Kasumi-1 (cell line): ENCODE measurements at regions not wholly inside any gene's neighbourhood (a gene's known extent, or its start where the extent isn't known, plus 50 kb on each side); places are given as distances from the start of the nearest gene placed in this dataset.
"Not testable (repeated sequence)": the region's sequence is repeated elsewhere in the genome, so short reads cannot be mapped to it uniquely, and the experiment has no call there.

Experiments
- DNase-seq, 2 experiments: peaks; one replicate each; lab custom pipeline; 2025; lab: John Stamatoyannopoulos, UW

DNA sequence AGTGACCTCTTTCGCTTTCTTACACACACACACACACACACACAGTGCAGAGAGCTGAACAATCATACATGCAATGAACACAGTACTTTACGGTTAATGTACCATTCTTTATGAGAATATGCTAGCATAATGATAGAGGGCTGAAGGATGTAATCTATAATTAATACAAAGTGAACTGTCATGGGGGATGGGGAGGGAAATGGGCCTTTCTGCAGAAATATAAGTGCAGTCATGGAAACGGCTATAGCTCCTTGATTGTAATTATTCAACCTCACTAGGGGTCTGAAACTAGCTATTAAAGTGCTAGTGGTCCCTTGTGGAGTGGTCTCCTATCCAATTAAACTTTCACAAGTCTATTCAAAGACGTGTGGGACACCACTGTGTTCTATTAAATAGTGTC is 443.2 kb upstream of the FOXG1 start:
- DNase-seq = no peak

DNA sequence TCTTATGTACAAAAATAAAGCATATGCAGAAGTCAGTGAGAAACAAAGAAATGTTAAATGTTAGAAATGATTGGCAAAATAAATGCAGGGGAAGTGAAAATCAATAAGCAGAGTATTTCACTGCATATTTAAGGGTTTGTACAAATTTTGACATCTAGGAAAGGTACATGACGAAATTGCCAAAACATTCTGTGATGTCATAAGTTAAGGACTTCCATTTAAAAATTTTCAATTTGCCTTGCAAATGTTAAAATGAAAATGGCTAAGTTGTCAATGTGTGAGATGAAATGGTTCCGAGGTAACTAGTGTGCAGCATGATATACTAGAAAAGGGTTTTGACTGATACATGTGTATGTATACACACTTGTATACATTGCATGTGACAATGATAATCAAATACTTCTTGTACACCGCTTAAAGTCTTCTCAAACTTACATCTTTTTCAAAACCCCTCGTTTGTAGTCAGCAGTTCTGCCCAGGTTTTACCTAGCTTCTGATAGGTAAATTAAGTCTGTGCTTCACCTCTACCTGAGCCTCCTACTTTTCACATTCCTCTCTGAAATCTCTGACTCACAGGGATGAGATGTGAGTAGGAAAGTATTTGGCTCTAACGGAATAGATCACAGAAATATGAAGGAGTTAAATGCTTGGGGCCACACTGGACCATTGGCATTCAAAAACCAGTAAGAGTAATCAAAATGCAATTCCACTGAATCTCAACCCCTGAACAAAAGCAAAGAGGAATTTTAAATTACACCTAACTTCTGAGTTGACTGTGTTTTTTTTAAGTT is 442.4 kb upstream of the FOXG1 start:
- DNase-seq = no peak

DNA sequence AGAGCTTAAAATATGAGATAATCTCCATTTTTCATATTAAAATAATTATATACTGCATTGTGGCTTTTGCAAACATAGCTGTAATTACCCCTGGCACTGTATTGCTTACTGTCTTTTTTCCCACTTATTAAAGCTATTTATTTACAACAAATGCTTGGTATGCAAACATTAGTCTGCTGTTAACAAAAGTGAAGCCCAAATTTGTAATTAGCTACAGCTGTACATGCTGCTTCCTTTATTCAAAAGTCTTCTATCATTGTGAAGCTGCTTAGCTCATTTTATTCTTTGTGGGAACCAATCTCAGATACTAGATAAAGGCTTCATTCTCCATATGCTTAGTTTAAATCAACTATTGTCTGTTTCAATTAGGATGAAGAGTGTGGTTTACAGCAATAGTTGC is 425.8 kb upstream of the FOXG1 start:
- DNase-seq = no peak

DNA sequence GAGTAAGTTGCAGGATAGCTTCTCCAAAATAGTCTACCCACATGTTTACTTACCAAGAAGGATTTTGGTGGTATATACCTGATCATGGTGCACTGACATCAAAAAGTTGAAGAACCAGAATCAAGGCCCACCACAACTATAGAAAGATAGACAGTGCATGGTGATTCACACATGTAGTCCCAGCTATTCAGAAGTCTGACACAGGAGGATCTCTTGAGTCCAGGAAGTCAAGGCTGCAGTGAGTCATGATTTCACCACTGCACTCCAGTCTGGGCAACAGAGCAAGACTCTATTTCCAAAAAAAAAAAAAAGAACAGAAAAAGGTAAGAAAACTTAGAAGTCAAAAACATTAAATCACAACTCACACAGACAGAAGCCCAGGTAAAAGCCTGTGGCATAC is 422.2 kb upstream of the FOXG1 start:
- DNase-seq = peak in 1 of 2 experiments; percentile 7

DNA sequence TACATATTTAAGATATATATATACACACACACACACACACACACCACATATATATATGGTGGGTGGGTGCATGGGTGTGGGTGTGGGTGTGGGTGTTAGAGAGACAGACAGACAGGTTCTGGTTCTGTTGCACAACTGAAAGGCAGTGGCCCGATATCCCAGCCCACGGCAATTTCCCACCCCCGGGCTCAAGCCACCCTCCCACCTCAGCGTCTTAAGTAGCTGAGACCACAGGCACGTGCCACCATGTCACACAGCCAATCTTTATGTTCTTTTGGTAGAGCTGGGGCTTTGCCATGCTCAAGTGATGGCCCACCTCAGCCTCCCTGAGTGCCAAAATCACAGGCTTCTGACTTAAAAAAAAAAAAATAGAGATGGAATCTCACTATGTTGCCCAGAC is 417.8 kb upstream of the FOXG1 start:
- no peak for DNase-seq

DNA sequence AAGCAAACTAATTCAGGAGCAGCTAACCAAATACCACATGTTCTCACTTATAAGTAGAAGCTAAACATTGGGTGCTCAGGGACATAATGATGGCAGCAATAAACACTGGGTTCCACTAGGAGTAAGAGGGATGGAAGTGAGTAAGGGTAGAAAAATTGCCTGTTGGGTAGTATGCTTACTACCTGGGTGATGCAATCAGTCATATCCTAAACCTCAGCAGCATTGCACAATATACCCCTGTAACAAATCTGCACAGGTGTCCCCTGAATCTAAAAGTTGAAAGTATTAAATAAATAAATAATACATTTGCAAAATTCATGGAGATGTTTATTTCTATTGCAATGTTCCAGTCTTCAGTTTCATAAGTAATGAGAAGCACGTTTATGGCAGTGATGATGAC is 409.8 kb upstream of the FOXG1 start:
- DNase-seq = no peak

DNA sequence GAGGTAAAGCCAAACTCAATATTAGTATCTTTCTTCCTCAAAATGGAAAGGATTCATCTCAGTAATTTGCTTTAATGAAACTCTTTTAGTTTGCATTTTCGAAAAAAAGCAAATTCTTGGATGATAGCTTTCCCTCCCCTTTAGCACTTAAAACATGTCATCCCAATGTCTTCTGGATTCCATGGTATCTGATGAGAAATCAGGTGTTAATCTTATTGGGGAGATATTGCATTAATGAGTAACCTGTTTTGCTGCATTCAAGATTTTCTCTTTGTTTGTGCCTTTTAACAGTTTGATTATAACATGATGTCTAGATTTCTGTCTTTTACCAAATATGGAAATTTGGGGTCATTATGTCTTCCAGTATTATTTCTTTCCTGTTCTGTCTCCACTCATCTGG is 405.1 kb upstream of the FOXG1 start:
- peak in 1 of 2 experiments; percentile 19 for DNase-seq

DNA sequence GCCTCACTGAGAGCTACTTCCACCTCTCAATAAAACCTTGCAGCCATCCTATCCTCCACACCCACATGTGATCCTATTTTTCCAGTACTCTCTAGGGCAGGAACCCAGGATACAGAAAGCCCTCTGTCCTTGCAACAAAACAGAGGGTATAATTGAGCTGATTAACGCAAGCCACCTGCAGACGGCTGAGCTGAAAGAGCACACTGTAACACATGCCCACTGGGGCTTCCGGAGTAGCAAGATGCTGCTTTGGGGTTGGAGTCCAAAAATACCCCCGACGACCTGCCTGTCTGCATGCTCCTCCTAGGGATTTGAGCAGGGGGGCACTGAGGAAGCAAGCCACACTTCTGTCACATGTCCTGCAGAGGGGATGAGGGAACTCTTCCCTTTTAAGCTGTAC is 401.1 kb upstream of the FOXG1 start:
- no peak for DNase-seq

DNA sequence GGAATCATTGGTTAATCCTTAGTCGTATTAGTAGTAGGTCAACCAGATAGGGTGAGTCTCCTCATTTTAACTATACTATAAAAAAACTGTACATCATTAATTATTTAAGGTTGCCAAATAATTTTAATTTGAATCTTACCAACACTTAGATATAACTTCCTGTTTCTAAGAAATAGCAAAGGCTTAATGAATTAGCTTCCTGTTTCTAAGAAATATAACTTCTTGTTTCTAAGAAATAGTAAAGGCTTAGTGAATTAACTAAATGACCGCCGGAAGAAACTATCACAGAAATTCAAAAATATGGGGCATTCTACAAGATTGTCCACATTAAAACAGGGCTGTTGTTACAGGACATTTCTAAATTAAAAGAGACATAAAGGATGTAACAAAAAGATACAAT is 392.9 kb upstream of the FOXG1 start:
- peak; percentile 36 to 62 for DNase-seq

DNA sequence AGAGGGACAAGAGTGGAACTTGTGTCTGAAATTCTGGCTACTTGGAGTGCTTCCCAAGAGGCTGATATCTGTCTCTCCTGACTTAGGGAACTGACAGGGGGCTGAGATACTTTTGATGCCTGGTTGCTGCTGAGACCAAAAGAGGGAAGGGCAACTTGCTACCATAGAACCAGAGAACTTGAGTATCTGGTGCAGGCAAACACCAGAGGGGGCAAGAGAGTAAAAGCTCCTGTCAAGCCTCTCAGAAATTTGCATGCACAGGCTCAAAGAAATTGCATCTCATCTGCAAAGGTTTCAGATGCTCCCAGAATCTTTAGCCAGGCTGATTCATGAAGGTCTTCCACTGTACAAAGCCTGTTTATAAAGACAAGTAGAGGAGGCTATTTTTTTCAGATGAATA is 391.3 kb upstream of the FOXG1 start:
- peak; percentile 41 to 70 for DNase-seq

DNA sequence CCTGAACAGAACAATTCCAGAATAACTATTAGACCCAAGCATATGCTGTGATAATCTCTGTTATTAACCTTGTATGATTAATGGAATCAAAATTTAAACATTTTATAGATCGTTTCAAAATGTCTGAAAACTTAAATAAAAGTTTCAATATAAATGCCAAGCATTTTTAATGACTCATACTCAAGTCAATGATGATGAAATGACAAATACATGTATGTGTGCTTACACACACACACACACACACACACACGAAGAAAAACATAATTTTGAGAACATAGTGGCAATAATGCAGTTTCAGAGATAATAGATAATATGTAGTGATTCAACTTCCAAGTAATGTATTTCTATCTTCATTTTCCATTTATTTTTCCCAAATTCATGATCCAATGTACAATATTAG is 384.9 kb upstream of the FOXG1 start:
- no peak for DNase-seq

DNA sequence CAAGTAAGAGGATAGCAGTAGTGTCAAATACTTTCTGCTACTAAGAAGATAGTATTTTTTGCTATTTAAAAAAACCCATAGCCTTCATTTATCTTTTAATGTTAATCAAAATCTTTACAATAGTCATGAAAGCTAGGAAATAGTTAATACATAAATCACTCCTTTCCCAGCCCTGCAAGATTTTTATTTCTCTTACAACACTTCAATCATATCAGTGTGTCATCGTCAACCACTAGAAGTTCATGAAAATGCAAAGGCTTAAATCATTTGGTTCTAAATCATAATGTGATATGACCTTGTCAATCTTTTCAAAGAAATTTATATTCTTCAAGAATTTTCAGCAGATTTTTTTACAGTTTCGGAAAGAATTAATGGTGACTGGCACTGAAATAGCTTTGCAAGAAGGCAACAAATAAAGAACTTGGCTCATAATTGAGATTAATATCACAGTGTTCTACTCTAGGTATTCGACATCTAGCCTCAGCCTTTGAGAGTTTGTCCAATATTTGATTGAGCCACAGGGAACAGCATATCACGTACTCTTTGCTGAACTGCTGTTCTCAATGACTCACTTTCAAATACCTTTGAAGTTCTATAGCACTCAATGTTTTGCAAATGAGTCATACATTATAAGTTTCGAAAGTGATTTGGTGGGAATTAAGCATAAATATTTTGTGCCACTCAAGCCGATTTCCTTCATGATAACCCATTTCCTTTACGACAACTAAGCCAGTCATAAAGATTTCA is 384.0 kb upstream of the FOXG1 start:
- no peak for DNase-seq

DNA sequence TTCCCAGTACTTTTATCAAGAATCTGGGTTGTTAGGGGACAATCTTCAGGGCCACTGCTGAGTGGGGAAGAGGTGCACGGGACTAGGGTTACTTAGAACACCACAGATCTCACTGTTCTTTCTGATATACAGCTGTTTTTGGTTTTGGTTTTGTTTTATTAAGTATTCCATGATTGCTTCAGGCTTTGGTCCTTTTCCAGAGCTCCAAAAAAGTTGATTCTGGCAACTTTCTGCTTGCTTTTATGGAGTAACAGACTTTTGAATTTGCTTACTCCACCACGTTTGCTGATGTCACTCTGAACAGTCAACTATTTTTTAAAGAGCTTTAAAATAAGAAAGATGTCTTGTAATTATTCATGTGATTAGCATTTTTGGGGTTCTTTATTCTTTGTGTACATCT is 368.1 kb upstream of the FOXG1 start:
- DNase-seq = no peak

DNA sequence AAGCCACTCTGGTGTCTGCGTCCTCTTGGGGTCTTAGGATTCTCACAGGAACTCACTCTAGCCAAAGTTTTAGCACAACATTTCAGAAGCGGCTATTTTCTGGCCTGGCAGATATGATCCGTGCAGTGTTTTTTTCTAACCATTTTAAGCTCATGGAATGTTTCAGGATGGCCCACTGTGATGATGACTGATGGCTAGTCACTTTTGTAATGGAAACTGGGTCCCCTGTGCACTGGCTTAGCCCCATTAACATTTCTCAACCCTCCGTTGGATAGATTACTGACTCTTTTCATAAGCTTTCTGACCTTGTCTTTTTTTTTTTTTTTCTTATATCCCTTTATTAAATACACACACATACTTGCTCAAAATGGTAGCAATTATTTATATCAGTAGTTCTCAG is 364.9 kb upstream of the FOXG1 start:
- DNase-seq = not testable (repeated sequence)

DNA sequence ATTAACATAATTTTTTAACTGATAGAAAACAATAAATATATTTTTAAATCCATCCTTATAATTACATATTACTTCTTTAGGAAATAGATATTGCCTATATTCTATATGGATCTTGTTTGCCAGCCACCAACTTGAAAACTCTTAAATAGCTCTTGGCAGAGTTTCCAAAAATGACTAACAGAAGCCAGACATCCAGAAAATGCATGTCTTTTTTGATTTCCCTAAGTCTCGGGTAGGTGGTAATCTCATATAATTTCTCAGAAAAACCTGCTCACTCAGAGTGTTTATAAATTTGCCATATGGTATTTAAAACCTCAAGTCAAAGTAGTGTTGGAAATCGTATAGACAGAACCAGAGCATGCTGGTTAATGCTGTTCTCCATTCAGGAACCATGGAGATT is 360.4 kb upstream of the FOXG1 start:
- no peak for DNase-seq

DNA sequence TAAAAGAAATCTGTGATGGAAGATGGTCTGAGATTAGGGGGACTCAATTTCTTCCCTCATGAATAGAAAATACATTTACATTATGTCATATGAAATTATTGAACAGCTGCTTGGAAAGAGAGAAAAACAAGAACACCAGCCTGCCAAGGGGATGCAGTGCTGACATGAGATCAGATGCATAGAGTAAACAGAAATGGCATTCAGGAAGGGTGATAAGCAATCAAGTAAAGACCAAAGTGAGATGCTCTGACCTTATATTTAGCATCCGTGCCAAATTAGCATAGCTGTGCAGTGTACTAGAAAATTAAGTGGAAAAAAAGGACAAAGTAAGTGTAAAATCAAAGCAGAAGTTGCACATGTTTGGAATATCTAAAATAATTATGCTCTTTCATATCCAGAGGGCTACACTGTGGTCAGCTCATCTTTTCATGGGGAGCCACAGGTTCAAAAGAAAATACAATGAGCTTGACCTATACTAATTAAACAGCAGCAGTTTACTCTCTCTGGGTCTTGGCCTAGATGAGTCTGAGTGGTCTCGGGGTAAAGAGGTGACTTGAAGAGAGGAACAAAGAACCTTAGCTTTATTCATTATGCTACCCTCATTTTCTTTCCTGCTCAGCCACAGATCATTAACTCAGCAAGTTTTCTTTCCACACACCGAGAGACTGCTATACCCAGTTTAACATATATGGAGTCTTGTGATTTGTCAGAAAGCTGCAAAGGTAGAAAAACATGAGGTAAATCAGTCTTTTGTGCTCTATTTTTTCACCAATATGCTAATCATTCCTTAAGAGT is 359.4 kb upstream of the FOXG1 start:
- DNase-seq = no peak

DNA sequence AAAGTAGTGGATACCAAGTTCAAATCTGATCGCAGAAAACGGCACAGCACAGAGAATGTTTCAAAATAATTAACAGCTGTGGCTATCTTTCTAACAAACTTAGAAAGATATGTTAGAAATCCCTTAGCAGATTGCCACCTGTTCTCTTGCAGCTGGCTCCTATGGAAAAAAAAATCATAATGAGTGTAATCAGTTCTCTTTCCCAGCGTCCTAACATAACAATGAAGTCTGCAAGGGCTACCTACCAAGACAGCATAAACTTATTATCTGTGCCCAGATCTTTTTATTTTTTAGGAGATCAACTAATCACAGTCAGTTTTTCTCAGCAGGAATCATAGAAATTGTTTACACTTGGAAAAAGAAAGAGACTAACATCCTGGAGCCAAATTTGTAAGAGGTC is 358.6 kb upstream of the FOXG1 start:
- DNase-seq = no peak

DNA sequence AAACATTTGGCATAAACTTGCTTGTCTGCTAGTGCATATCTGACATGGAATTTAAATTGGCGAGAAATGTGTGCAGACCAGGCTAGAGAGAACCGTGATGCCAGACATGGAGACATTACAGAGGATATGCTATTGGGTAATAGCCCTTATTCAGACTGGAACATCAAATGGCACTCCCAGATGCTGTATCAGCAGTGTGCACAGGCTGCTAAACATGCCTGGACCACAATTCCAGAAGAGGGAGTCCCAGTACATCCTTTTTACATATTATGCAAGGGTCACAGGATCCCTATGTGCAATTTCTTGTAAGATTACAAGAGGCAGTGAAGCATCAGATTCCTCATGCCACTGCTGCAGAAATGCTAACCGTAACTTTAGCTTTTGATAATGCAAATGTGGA is 354.5 kb upstream of the FOXG1 start:
- DNase-seq = no peak

DNA sequence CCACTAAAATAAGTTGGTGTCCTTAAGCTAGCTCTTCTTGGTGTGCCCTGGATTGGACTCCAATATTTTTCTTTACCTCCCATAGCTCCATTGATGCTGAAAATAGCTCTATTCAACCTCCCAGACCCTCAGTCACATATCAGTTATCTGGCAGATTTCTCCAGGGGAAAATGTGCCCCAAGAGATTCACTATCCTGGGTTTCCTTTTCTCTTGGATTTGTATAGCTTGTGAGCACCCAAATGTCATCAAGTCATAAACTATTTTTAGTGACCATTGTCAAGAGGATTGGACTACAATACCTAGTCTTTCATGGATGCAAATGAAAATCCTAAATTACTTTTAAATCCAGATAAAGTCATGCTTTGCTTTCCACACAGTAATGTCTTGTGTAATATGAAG is 339.6 kb upstream of the FOXG1 start:
- no peak for DNase-seq

DNA sequence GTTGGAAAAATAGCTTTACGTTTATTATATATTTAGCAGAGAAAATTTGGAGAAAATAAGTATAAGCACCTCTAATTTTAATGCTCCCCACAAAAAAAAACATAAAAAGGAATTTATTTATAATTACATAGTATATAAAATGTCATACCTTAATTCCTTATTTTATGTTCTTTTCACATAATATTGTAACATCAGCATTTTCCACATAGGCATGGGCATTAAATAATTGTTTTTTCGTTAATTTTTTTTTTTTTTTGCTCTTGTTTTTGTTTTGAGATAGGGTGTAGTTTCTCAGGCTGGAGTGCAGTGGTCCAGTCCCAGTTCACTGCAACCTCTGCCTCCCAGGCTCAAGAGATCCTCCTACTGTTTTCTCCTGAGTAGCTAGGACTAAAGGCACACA is 329.8 kb upstream of the FOXG1 start:
- DNase-seq = no peak

DNA sequence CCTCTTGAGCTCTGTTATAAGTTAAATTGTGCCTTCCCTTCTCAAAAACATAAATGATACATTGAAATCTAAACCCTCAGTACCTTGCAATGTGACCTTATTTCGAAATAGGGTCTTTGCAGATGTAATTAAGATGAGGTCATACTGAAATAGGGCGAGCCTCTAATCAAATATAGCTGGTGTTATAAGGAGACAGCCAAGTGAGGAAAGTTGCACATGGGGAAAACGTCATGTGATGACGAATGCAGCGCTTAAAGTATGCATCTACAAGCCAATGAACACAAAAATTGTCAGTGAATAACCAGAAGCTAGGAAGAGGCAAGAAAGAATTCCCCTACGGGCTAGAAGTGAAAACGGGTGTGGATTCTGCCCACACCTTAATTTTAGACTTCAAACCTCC is 305.2 kb upstream of the FOXG1 start:
- DNase-seq = no peak

DNA sequence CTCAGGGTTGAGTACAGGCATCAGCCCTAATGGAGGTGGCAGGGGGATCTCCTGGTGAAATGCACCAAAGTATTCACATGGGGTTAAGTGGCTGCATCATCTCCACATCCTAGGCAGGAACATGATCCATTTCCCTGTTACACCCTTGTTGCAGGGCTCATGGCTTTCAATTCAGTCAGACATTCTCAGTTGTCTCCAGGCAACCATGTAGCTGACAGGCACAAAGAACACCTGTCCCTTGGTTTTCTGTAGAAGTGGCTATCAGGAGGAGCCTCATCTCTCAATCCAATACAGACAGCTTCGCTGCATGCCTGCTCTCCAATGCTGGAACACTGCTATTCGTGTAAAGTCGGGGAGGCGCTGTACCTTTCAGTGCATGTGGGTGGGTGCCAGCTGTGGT is 299.0 kb upstream of the FOXG1 start:
- no peak for DNase-seq
